Activated T-cell treated with anti-CD3 and anti-CD28 coated beads, Interleukin-2, amount 50 U/mL, for 48 hours (primary cell): ENCODE measurements at regions not wholly inside any gene's neighbourhood (a gene's known extent, or its start where the extent isn't known, plus 50 kb on each side); places are given as distances from the start of the nearest gene placed in this dataset.
A peak's percentile ranks its signal among the peaks of the same experiment; 100 is the strongest.

ENCODE experiments used
- DNase-seq, 2 experiments: peaks; one replicate each; pipeline ENCODE4 v3.0.0-alpha.2; 2020

GRCh38 chr9:88737031-88737430, 202.1 kb downstream of the NXNL2 start:
- no peak for DNase-seq

GRCh38 chr9:88737876-88738275, 202.9 kb downstream of the NXNL2 start:
- no peak for DNase-seq

DNA sequence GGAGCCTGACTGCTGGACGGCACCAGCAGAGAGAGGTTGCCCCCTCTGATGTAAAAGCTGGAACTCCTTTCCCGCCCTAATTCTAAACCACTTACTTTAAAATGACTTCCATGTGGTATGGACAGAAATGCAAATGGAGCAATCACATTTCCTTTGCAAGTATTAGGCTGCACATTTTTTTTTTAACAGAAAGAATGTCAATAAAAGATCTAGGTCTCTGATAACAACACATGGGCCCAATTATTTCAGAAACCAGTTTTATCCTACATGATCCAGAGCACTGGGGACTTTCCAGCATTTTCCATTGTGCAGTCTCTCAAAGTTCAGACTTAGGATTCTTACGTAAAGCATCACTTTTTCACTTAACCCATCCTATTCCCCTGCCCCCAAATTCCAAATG, 203.7 kb downstream of the NXNL2 start:
- no peak for DNase-seq

- no peak for DNase-seq
Measured at GRCh38 chr9:88739373-88739772, 204.4 kb downstream of the NXNL2 start.

GRCh38 chr9:88740844-88741243, 205.9 kb downstream of the NXNL2 start:
- no peak for DNase-seq

- DNase-seq: peak; percentile 39 to 46
Measured at GRCh38 chr9:88741335-88741734, 206.4 kb downstream of the NXNL2 start.

GRCh38 chr9:88742483-88742882, 207.5 kb downstream of the NXNL2 start:
- DNase-seq: no peak

DNA sequence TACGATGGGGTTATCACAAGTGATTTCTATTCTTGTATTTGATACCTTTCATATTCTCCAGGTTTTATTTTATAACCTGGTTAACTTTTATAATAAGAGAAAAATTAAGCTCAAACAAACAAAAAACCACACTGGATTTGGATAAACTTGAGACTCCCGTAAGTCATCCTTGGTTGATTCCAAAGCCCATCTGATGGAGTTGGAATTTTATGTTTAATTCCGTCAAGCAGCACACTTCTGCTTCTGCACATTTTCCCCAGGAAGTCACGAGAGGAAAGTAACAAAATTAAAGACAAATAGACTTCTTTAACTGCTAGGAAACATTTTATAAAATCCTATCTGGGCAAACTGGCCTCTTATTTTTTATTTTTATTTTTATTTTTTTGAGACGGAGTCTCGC, 207.9 kb downstream of the NXNL2 start:
- no peak for DNase-seq

DNA sequence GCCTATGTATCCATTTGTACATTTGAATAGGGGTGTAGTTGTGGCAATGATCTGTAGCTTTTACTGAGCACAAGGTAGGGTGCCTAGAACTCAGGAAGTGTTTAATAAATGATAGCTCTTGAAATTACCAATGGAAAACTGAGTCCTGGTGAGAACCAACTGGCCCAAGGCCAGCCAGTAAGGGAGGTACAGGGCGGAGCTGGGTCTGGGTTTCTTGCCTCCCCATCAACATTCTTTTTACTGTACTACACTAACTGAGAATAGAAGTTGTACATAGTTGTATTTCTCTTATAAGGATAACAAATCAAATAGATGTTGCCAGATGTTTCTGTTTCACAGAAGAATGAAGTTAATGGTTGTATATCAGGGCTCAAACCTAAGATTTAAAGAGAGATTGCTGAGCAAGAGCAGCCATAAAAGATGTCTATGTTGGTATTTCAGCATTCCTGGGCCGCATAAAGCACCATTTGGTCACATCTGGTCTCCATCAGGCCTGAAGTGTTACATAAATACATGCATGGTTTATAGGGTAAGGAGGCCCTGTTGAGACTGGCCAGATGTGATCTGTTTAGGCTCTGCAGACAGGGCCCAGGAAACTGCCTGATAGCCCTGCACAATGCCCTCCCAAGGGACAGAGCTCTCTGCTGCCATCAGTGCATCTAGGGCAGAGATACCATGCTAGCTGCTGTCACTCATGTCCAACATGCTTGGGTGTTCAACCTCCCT, 210.5 kb downstream of the NXNL2 start:
- no peak for DNase-seq

- no peak for DNase-seq
Measured at GRCh38 chr9:88746029-88746742, 211.2 kb downstream of the NXNL2 start.

DNA sequence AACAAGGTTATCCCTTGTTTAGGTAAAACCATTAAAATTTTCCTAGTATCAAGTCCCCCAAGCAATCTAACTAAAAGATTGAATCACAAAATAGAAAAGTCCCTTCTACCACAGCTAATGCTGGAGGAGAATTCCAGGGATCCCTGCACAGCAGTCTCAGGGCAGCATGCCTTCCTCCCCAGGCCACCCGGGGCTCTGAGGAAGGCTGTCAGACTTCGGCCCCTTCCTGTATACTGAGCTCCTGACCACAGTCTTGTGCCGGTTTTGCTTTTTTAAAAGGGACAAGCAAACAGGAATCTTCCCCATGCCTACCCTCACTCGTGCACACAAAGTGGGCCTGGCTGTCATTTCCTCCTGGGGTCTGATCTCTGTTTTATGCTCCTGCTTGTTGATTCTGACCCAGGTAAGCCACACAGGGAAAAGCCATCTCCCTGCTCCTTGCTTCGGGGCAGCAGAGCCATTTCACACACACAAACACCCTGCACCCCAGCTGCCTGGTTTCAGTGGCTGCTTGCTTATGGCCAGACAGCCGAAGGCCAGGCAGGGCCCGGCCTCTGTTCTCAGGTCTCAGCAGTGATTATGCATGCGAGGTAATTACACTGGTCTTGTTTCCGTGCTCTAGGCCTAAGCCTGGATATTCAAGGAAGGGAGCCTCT, 211.9 kb downstream of the NXNL2 start:
- no peak for DNase-seq

GRCh38 chr9:88747768-88748167, 212.8 kb downstream of the NXNL2 start:
- DNase-seq: no peak

DNA sequence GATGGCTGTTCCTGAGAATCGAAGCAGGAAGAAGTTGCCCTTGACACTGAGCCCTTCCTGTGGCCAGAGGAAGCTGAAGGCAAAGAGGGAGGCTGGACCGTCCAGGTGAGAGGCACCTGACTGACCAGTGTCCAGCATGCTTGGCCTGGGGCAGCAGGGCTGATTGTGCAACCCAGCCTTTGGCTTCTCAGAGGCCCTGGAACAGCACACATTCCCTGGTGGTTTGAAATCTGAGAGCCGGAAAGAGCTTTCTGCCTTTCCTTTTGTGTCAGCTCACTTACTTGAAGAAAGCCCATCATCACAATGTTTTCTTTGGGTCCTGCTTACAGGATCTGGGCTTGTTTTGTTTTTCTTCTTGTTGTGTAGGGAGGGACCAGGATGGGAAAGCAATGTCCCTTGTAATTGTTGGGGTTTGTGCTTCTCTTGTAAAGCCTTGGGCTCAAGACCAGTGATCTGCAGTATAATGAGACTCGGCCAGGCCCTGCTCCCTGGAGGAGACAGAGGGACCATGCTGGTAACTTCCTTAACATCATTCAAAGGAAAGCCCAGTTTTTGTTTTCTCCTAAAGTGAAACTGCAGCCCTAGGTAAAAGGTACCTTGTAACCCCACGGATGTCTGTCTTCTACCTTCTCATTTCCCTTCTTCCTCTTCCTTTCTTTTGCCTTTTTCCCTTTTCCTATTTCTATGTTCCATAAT, 213.7 kb downstream of the NXNL2 start:
- DNase-seq: no peak

GRCh38 chr9:88749420-88749819, 214.4 kb downstream of the NXNL2 start:
- no peak for DNase-seq

- DNase-seq: no peak
Measured at GRCh38 chr9:88750832-88751360, 215.9 kb downstream of the NXNL2 start.

DNA sequence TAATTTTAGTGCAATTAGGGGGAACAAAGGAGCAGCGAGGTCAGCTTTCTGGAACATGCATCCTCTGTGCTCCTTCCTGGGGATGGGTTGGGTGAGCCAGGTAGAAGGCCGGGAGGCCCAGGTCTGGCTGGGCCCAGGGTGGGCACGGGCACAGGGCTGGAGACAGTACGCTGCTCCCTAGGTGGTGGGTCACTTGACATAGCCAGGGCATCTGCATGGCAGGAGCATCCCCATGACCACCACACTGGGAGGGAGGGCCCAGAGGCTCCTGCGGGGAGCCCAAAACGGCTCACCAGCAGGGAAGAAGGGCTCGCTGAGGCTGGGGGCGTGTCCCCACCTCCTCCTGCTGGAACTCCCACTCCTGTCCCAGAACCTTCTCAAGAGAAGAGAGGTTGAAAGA, 216.8 kb downstream of the NXNL2 start:
- DNase-seq: no peak

- DNase-seq: no peak
Measured at GRCh38 chr9:88753691-88754367, 218.9 kb downstream of the NXNL2 start.

- DNase-seq: no peak
Measured at GRCh38 chr9:88754452-88754851, 219.5 kb downstream of the NXNL2 start.

GRCh38 chr9:88754886-88755285, 219.9 kb downstream of the NXNL2 start:
- DNase-seq: no peak

DNA sequence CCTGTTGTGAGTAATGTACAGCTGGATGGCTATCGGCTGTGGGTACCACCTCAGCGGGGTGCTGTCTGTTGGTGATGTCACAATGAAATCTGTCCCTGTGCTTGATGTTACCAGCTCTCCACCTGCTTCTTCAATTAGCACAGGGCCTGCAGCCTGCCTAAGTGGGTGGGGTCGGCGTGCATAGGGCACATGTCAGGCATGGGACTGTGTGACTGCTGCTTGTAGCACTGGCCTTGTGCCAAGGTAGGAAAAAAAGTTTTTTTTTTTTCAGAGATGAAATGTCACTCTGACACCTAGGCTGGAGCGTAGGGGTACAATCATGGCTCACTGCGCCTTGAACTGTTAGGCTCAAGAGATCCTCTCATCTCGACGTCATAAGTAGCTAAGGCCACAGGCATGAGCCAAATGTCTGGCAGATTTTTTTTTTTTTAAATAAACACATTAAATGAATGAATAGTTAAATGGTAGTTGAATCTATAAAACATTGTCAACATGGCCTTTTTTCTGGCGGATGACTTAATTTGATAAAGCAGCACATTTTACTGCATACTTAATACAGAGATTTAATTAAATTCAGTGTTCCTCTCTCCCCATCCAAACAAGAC, 222.5 kb downstream of the NXNL2 start:
- no peak for DNase-seq

- DNase-seq: no peak
Measured at GRCh38 chr9:88759364-88759763, 224.4 kb downstream of the NXNL2 start.
